Stomach (tissue), 8 donors: ENCODE measurements at regions not wholly inside any gene's neighbourhood (a gene's known extent, or its start where the extent isn't known, plus 50 kb on each side); places are given as distances from the start of the nearest gene placed in this dataset.
"Not testable (repeated sequence)": the region's sequence is repeated elsewhere in the genome, so short reads cannot be mapped to it uniquely, and the experiment has no call there.

Experiments
- DNase-seq, 2 donors: peaks; one replicate each; pipeline versions ENCODE4 v3.0.0 to v3.0.0-alpha.2; 2013 to 2019
- H3K27ac ChIP-seq, 5 donors: fragments of 200-600 bp in 4 of 5; sonication (generic) in 4 of 5; one replicate each; pipeline ENCODE4 v1.5.1; 2013 to 2019; ENCODE audit warnings: mild to moderate bottlenecking in 1 of 5, moderate library complexity in 1 of 5
- H3K27me3 ChIP-seq, 3 donors: fragments of 200-600 bp; sonication (generic); one replicate each; pipeline ENCODE4 v1.5.1; 2017 to 2019; ENCODE audit warnings: mixed run types in 1 of 3
- H3K36me3 ChIP-seq, 4 donors: fragments of 200-600 bp; sonication (generic); 1 replicate in 3 of 4; 2 replicates in 1 of 4; pipeline ENCODE4 v1.5.1; 2016 to 2019
- H3K4me1 ChIP-seq, 4 donors: fragments of 200-600 bp; sonication (generic); one replicate each; pipeline ENCODE4 v1.5.1; 2016 to 2019
- H3K4me3 ChIP-seq, 4 donors: fragments of 200-600 bp; sonication (generic) in 3 of 4; one replicate each; pipeline ENCODE4 v1.5.1; 2016 to 2019; ENCODE audit warnings: mild to moderate bottlenecking in 1 of 4
- H3K9me3 ChIP-seq, 4 donors: fragments of 200-600 bp; sonication (generic); one replicate each; pipeline ENCODE4 v1.5.1; 2016 to 2019
- CTCF ChIP-seq, 7 experiments: fragments of 450-650 bp in 4 of 7; fragments of 200-600 bp in 3 of 7; sonication (generic) in 3 of 7; IDR thresholded peaks; one replicate each; pipeline ENCODE4 v1.5.1; 2016 to 2019; ENCODE audit warnings: antibody characterized with exemption in 7 of 7, control low read depth in 2 of 7, mild to moderate bottlenecking in 1 of 7
- EP300 ChIP-seq: sonication (generic); formaldehyde crosslinking; IDR thresholded peaks from one replicate; pipeline ENCODE4 v1.6.1; 2017; ENCODE audit warnings: antibody characterized with exemption
- POLR2A ChIP-seq, 4 donors: fragments of 450-650 bp; IDR thresholded peaks; one replicate each; pipeline ENCODE4 v1.6.1; 2016; ENCODE audit warnings: antibody characterized with exemption in 4 of 4, control low read depth in 2 of 4, mild to moderate bottlenecking in 1 of 4, moderate library complexity in 1 of 4
- POLR2AphosphoS5 ChIP-seq, 3 donors: sonication (generic); formaldehyde crosslinking; IDR thresholded peaks; one replicate each; pipeline ENCODE4 v1.6.1; 2016; ENCODE audit warnings: antibody characterized with exemption in 3 of 3
- WGBS, 5 donors: extraction: QIAGEN DNeasy Blood & Tissue Kit in 3 of 5; methylation state at CpG; one replicate each; pipeline versions ENCODE4 v1.1.5 to v1.1.7; 2013 to 2018; 5-methylcytosine and 5-hydroxymethylcytosine counted together
- intact Hi-C: fragments of 100-400 bp; cut with DNase I; formaldehyde crosslinking; loops from one replicate; pipeline ENCODE4 v1.15.1; 2023; ENCODE audit warnings: low total_unique reads
- donor health status: healthy with polysubstance abuse.
- donor health status: Bipolar disorder and iron deficiency.
- donor health status: healthy.

- TF ChIP-seq EP300 (no peak), POLR2A (IDR thresholded peaks at IDR 0.05) (no peak), POLR2AphosphoS5 (IDR thresholded peaks at IDR 0.05) (no peak), CTCF (IDR thresholded peaks at IDR 0.05) (no peak)
- 72 to 82% (median 75%) methylated on average over 5 of the region's 5 CpGs for WGBS, 5 donors
- H3K27me3 ChIP-seq: no peaks in the 10 kb centered on the region
- H3K4me3 ChIP-seq: no peak overlapping the region
- no peaks in the 10 kb centered on the region for H3K36me3 ChIP-seq
- H3K4me1 ChIP-seq: no peaks in the 10 kb centered on the region
- peak in 1 of 2 donors; percentile 20 for DNase-seq
- no peaks in the 10 kb centered on the region for H3K9me3 ChIP-seq
- H3K27ac ChIP-seq: no peak overlapping the region
- intact Hi-C loops: no loop called here
Measured at GRCh38 chr18:75977081-75977480, 518.0 kb downstream of the ZNF516 start.

GRCh38 chr18:75970212-75970611, 524.8 kb downstream of the ZNF516 start:
- Histone ChIP-seq H3K9me3 (no peaks in the 10 kb centered on the region), H3K4me1 (no peaks in the 10 kb centered on the region), H3K27ac (no peak overlapping the region), H3K27me3 (no peaks in the 10 kb centered on the region), H3K4me3 (no peak overlapping the region), H3K36me3 (no peaks in the 10 kb centered on the region)
- intact Hi-C loops: no loop called here
- 83 to 91% (median 88%) methylated on average over 13 of the region's 13 CpGs for WGBS, 5 donors
- no peak for TF ChIP-seq CTCF (IDR thresholded peaks at IDR 0.05)
- no peak for TF ChIP-seq POLR2A (IDR thresholded peaks at IDR 0.05)
- TF ChIP-seq POLR2AphosphoS5 (IDR thresholded peaks at IDR 0.05): no peak
- TF ChIP-seq EP300: no peak
- no peak for DNase-seq

GRCh38 chr18:75966431-75966830, 528.6 kb downstream of the ZNF516 start:
- WGBS, 5 donors: 82 to 88% (median 83%) methylated on average over 5 of the region's 5 CpGs
- H3K27ac ChIP-seq: no peak overlapping the region
- DNase-seq: no peak
- H3K4me3 ChIP-seq: no peak overlapping the region
- intact Hi-C loops: no loop called here
- TF ChIP-seq POLR2AphosphoS5 (IDR thresholded peaks at IDR 0.05) (no peak), EP300 (no peak), CTCF (IDR thresholded peaks at IDR 0.05) (no peak)
- no peaks in the 10 kb centered on the region for H3K36me3 ChIP-seq
- H3K9me3 ChIP-seq: no peaks in the 10 kb centered on the region
- no peaks in the 10 kb centered on the region for H3K4me1 ChIP-seq
- no peaks in the 10 kb centered on the region for H3K27me3 ChIP-seq

- H3K27me3 ChIP-seq: no peaks in the 10 kb centered on the region
- no peak for TF ChIP-seq POLR2A (IDR thresholded peaks at IDR 0.05)
- H3K4me1 ChIP-seq: no peaks in the 10 kb centered on the region
- no peak overlapping the region for H3K27ac ChIP-seq
- no peaks in the 10 kb centered on the region for H3K9me3 ChIP-seq
- WGBS, 5 donors: 71 to 87% (median 84%) methylated on average over 7 of the region's 7 CpGs
- intact Hi-C loops: no loop called here
- H3K4me3 ChIP-seq: no peak overlapping the region
- H3K36me3 ChIP-seq: no peaks in the 10 kb centered on the region
- no peak for DNase-seq
Measured at GRCh38 chr18:75962036-75962572, 532.9 kb downstream of the ZNF516 start.

GRCh38 chr18:75960356-75960755, 532.9 kb upstream of the SMIM21 start:
- H3K4me1 ChIP-seq, H3K27ac ChIP-seq, DNase-seq, H3K4me3 ChIP-seq, H3K36me3 ChIP-seq, intact Hi-C loops, H3K9me3 ChIP-seq, H3K27me3 ChIP-seq: not testable (repeated sequence)
- WGBS, 5 donors: 83 to 94% (median 92%) methylated on average over 4 of the region's 4 CpGs
